Fibroblast of gingiva (primary cell): ENCODE measurements at regions not wholly inside any gene's neighbourhood (a gene's known extent, or its start where the extent isn't known, plus 50 kb on each side); places are given as distances from the start of the nearest gene placed in this dataset.
"Not testable (repeated sequence)": the region's sequence is repeated elsewhere in the genome, so short reads cannot be mapped to it uniquely, and the experiment has no call there.

Source experiments
- DNase-seq: peaks from one replicate; pipeline ENCODE4 v3.0.0-alpha.2; 2011; ENCODE audit warnings: low read depth

DNA sequence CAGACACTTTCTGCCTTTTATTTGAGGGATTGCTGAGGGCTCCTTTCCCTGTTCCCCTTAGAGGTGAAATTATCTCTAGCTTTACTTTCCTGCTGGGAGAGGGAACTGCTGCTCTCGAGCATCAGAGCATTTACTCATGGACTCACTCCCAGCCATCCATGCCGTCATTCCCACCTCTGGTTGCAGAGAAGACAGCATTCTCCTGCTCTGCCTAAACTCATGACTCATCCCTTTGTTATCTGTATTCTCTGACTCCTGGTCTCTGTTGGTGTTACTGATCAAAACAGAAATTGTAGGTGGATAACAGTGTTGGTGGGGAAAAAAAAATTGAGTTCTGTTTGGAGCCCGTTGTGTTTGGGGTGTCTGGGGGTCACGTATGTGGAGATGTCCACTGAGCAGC, 159.3 kb downstream of the TTC8 start:
- DNase-seq = peak; percentile 44

DNA sequence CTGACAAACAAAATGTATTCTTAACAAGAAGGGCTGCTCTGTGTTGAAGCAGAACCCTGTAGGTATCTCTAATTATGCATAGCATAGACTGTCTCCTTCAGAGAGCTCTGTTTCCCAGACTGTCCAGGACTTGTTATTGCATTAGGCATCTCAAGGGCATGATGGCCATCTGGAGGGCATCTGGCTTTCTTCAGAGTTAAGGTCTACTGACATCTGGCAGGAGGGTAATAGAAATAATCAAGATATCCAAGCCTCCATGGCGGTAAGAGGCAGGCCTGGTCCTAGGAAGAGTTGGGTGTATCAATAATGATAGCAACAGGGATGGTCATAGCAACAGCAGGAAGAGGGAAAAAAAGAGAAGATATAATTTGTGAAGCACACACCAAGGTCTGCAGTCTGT, 161.2 kb downstream of the TTC8 start:
- no peak for DNase-seq

GRCh38 chr14:88986146-88986841, 161.8 kb downstream of the TTC8 start:
- DNase-seq = no peak

- not testable (repeated sequence) for DNase-seq
These were observed 162.5 kb downstream of the TTC8 start for GRCh38 chr14:88986908-88987307.

DNA sequence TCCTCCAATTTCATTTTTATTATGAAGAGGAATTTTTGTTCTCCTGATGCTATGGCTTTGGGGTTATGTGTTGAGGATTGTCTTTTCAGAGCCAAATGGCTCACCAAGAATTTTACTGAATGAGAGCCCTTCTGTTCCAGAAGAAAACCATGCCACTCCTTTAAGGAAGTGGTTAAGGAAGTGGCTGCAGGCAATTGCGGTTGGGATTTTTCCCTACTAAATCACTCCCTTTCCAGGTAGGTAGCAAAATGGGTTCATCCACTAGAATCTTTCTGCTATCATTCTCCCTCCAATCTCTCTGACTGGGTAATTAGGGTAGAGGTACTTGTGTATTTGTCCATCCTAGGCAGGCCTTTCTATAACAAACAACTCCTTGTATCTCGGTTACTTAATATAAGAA, 163.1 kb downstream of the TTC8 start:
- no peak for DNase-seq

DNA sequence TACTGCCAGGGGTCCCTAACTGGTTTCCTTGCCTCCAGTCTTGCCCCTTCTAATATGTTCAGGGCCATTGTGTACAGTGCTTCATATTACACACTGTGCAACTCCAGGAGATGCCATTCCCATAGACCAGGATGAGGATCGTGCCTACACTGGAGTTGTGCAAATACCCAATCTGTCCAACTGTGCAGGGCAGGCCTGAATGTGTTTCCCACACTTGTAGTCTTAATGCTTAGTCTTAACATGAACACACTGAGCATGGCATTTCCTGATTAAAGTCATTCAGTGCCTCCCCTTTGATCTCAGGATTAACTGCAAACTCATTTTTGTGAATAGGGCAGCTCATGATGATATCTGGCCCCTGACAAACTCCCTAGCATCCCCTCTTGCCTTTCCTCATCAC, 165.5 kb downstream of the TTC8 start:
- no peak for DNase-seq

- no peak for DNase-seq
These were observed 166.4 kb downstream of the TTC8 start for GRCh38 chr14:88990856-88991255.

DNA sequence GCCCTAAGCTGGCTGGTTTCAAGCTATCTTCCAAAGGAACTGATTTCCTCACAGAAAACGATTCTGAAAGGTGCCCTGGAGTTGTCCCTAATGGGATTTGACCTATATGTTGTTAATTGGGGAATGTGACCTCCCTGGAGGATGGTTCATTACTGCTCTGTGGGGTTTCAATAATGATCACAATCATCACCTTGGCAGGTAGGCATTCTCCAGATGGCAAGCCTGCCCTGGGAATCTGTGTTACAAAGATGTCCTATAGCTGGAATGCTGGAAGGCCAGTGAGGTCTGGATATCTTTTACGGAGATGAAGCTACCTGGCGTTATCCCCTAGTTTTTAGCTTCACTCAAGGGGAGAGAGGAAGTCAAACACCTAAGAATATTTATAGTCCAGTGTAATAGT, 167.6 kb downstream of the TTC8 start:
- no peak for DNase-seq

DNA sequence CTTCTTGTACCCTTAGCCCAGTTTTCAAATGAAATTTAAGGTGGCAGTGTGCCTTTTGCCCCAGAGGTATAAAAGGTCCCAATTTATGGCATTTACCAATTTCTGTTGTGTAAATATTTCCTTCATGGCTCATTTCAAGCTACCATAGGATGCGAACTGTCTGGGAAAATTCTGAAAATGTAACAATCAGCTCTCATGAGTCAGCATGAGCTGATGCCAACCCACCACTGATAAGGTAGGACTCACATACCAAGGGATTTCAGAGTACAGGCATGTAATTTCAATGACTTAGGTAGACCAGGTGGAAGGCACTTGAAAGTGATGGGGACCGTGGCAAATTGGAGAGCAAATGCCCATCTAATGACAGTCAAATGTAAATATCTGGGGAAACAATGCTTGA, 169.5 kb downstream of the TTC8 start:
- DNase-seq = no peak

GRCh38 chr14:88995437-88996198, 171.2 kb downstream of the TTC8 start:
- DNase-seq = peak; percentile 91

DNA sequence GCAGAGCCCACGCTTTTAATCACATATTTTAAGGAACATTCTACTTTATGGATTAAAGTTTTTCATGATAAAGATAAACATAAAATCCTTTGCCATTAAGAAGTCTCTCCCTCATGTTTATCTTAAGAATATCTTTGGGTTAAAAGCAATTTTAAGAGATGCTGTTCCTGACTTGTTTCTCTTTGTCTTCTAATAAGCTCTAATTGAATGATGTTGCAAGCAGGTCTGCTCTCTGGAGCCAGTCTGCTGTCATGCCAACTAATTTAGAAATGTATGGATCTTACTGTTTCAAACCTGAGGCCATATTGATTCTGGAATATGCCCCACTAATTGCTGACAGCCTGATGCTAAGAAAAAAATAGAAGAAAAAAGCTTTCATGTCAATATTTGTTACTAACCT, 173.6 kb downstream of the TTC8 start:
- DNase-seq = peak; percentile 15

- DNase-seq = no peak
These were observed 174.7 kb downstream of the TTC8 start for GRCh38 chr14:88999137-88999536.

GRCh38 chr14:89000007-89000942, 175.8 kb downstream of the TTC8 start:
- DNase-seq = peak; percentile 97

DNA sequence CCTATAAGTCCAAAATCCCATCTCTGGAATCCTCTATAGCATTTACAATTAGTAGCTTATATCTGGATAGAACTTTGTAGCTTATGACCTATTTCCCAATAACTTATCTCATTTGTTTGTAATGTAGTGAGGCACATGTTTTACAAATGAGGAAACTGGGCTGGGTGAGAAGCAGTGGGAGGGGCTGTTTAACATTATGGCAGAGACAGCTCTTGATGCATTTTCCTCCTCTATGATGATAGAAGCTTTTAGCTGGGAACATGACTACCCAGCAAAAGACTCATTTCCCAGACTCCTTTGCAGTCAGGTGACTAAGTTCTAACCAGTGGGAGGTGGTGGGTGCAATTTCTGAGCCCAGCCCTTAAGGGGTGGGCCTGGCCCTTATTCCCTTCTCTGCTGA, 179.7 kb downstream of the TTC8 start:
- DNase-seq = peak; percentile 44

GRCh38 chr14:89007906-89008305, 183.5 kb downstream of the TTC8 start:
- DNase-seq = no peak

DNA sequence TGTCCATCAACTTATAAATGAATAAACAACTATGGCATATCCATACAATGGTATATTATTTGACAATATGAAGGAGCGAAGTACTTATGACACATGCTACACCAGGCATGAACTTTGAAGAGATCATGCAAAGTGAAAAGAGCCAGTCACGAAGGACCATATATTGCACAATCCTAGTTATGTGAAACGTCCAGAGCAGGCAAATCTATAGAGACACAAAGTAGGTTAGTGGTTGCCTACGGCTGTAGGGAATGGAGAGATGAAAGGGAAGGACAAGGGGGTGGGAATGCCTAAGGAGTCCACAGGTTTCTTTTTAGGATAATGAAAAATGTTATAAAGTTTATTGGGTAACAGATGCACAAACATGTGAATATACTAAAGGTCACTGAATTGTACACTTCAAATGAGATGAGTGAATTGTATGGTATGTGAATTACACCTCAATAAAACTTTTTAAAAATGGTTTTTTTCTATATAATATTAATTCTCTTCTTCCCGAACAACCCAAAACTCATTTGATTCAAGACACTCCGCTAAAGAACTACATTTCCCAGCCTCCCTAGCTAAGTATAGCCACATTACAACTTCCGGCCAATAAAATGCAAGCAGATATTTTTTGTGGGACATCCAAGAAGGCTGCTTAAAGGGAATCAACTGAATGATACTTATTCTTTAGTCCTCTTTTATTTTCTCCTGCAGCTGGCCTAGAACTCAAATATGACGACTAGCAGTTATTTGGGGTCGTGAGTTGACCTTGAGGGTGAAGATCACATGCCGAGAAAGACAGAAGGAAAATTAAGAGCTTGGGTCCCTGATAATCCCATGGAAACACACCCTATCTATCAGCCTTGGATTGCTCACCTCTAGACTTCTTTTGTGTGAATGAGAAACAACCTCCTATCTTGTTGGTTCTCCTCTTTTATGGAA, 187.2 kb downstream of the TTC8 start:
- DNase-seq = no peak

DNA sequence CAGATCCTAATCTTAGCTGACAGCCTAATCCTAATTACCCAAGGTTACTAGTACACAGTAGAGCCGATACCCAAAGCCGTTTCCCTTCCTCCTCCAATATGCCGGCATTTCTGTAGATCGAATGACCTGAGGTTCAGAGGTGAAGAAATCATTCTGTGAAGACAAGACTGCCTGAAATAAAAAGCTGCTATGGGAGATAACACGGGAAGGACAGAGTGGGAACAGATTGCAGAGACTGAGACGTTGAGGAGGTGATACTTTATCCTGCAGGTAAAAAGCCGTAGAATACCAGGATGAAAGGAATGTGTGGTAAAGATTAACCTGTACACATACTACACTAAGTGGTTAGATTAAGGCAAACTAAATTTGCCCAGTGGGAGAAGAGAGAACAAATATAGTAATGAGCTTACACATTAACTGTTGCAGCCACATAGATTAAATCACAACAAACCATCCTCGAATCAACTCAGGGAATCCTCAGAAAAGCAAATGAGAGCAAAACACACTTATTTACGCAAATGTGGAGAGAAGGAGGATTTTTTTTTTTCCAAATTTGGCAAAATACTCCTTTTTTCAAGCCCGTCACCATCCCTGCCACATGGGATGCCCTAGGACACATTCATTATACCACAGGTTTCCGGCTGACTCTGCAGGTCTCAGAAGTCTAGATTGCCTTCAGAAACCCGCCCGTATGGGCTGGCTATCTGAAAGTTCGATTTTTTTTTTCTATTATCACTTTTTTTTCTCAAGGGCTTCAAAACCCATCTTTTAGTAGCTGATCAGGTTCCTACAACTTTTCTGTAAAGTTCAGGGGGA, 188.0 kb downstream of the TTC8 start:
- no peak for DNase-seq

DNA sequence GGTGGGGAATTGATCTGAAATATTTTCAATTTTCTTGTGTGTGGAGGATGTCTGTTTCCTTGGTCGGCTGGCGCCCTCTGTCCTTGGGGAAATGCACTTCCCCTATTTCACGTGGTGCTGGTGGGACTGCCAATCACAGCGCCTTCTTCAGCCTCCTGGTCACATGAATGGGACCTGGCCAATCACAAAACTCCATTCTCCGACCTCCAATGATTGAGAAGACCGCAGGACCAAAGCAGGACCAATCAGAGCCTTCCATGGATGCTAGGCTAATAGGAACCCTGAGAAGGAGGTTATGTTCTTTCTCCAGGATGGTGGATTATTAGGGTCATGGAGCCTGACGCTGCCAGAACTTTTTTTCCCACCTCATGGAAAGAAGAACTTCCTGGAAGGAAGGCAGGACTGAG, 188.7 kb downstream of the TTC8 start:
- no peak for DNase-seq

GRCh38 chr14:89013698-89014568, 189.5 kb downstream of the TTC8 start:
- no peak for DNase-seq

GRCh38 chr14:89014569-89014850, 190.1 kb downstream of the TTC8 start:
- no peak for DNase-seq
